ENCODE measurements at regions not wholly inside any gene's neighbourhood (a gene's known extent, or its start where the extent isn't known, plus 50 kb on each side); places are given as distances from the start of the nearest gene placed in this dataset.

- TF ChIP-seq, protein P1, sequence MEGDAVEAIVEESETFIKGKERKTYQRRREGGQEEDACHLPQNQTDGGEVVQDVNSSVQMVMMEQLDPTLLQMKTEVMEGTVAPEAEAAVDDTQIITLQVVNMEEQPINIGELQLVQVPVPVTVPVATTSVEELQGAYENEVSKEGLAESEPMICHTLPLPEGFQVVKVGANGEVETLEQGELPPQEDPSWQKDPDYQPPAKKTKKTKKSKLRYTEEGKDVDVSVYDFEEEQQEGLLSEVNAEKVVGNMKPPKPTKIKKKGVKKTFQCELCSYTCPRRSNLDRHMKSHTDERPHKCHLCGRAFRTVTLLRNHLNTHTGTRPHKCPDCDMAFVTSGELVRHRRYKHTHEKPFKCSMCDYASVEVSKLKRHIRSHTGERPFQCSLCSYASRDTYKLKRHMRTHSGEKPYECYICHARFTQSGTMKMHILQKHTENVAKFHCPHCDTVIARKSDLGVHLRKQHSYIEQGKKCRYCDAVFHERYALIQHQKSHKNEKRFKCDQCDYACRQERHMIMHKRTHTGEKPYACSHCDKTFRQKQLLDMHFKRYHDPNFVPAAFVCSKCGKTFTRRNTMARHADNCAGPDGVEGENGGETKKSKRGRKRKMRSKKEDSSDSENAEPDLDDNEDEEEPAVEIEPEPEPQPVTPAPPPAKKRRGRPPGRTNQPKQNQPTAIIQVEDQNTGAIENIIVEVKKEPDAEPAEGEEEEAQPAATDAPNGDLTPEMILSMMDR (IDR thresholded peaks at IDR 0.05; ENCODE audit: insufficient read depth, low read depth, low read length): no peak
- no peak for TF ChIP-seq EZH2 (IDR thresholded peaks at IDR 0.05; ENCODE audit: insufficient read depth, low read length)
Measured at GRCh38 chr21:19937619-19938018, 1060.6 kb upstream of the NCAM2 start.

All from astrocyte (in vitro differentiated cells and primary cell).